Endothelial cell of umbilical vein (primary cell): ENCODE measurements at regions not wholly inside any gene's neighbourhood (a gene's known extent, or its start where the extent isn't known, plus 50 kb on each side); places are given as distances from the start of the nearest gene placed in this dataset.

Source experiments
- BruUV-seq: library from RNA; stranded (reverse); fragments of 400-500 nt; replicated peaks from 2 replicates; lab custom pipeline; 2021; lab: Mats Ljungman, UMichigan
- CTCF ChIA-PET: fragments of 300-600, 350-600 bp; sonication (Branson Sonifier 250); formaldehyde crosslinking; loops from one replicate; lab custom pipeline; 2021; ENCODE audit warnings: antibody characterized with exemption, inconsistent platforms; lab: Charles Lee
- POLR2A ChIA-PET: fragments of 300-600, 350-600 bp; sonication (Branson Sonifier 250); formaldehyde crosslinking; loops from one replicate; lab custom pipeline; 2021; ENCODE audit warnings: antibody characterized with exemption, inconsistent platforms; lab: Charles Lee
- DNase-seq: peaks from one replicate; pipeline ENCODE4 v3.0.0-alpha.2; 2011; ENCODE audit warnings: low read depth, low spot score
- FAIRE-seq: peaks from 2 replicates; lab custom pipeline; 2011; peaks lifted over from hg19 to GRCh38; lab: Jason Lieb, UNC
- H2AFZ ChIP-seq: 2 replicates; pipeline ENCODE4 v1.6.0; 2012; ENCODE audit warnings: low read depth, low read length, control low read depth, inconsistent platforms
- H3K27ac ChIP-seq: 2 replicates; pipeline ENCODE4 v1.5.1; 2011; ENCODE audit warnings: low read depth, mild to moderate bottlenecking, control low read depth, low read length, moderate library complexity; ENCODE audit not compliant: insufficient read depth
- H3K27me3 ChIP-seq, 2 experiments: 2 replicates each; pipeline versions ENCODE4 v1.6.0 to v1.6.1; 2011; ENCODE audit warnings: low read length in 2 of 2, mixed read lengths in 1 of 2; ENCODE audit not compliant: control insufficient read depth in 2 of 2, insufficient read depth in 2 of 2
- H3K36me3 ChIP-seq, 2 experiments: 2 replicates in 1 of 2; 3 replicates in 1 of 2; pipeline ENCODE4 v1.5.1; 2011; ENCODE audit warnings: low read length in 2 of 2, mild to moderate bottlenecking in 1 of 2, moderate library complexity in 1 of 2; ENCODE audit not compliant: control insufficient read depth in 2 of 2, insufficient read depth in 2 of 2; ENCODE audit errors: extremely low read depth in 1 of 2
- H3K4me1 ChIP-seq: 3 replicates; pipeline ENCODE4 v1.5.1; 2011; ENCODE audit warnings: mild to moderate bottlenecking, low read length; ENCODE audit not compliant: control insufficient read depth, insufficient read depth; ENCODE audit errors: extremely low read depth
- H3K4me2 ChIP-seq: 2 replicates; pipeline ENCODE4 v1.6.1; 2011; ENCODE audit warnings: low read length, control low read depth, mixed read lengths; ENCODE audit not compliant: insufficient read depth
- H3K4me3 ChIP-seq, 3 experiments: fragments of 200-600 bp in 1 of 3; sonication (generic), shearing (Covaris generic) in 1 of 3; replicated peaks in 1 of 3; 2 replicates each; pipeline ENCODE4 v1.5.1; 2011 to 2016; ENCODE audit warnings: control low read depth in 3 of 3, low read length in 3 of 3, mild to moderate bottlenecking in 2 of 3, inconsistent platforms in 1 of 3, low read depth in 1 of 3, moderate library complexity in 1 of 3; ENCODE audit not compliant: insufficient read depth in 1 of 3
- H3K79me2 ChIP-seq: 2 replicates; pipeline ENCODE4 v1.6.0; 2012; ENCODE audit warnings: low read length, inconsistent platforms; ENCODE audit not compliant: control insufficient read depth, insufficient read depth
- H3K9ac ChIP-seq: replicated peaks from 2 replicates; pipeline ENCODE3; 2011; ENCODE audit warnings: low read length, control low read depth; ENCODE audit not compliant: insufficient read depth; ENCODE audit errors: extremely low read depth
- H3K9me1 ChIP-seq: replicated peaks from 3 replicates; pipeline ENCODE4 v1.6.0; 2011; ENCODE audit warnings: mild to moderate bottlenecking, low read length; ENCODE audit not compliant: control insufficient read depth, insufficient read depth; ENCODE audit errors: extremely low read depth
- H3K9me3 ChIP-seq: replicated peaks from 2 replicates; pipeline ENCODE4 v1.5.1; 2012; ENCODE audit warnings: low read length, inconsistent platforms; ENCODE audit not compliant: control insufficient read depth, insufficient read depth
- H4K20me1 ChIP-seq: replicated peaks from 2 replicates; pipeline ENCODE3; 2011; ENCODE audit warnings: mild to moderate bottlenecking, low read length; ENCODE audit not compliant: control insufficient read depth, insufficient read depth; ENCODE audit errors: extremely low read depth
- EZH2 ChIP-seq: IDR thresholded peaks from 2 replicates; pipeline ENCODE4 v1.6.1; 2012; ENCODE audit warnings: borderline replicate concordance, low read depth, mild to moderate bottlenecking, moderate library complexity, low read length, inconsistent platforms; ENCODE audit not compliant: severe bottlenecking
- FOS ChIP-seq: IDR thresholded peaks from 2 replicates; pipeline ENCODE4 v1.6.1; 2011; ENCODE audit warnings: mild to moderate bottlenecking, low read length, moderate library complexity, borderline replicate concordance; ENCODE audit not compliant: insufficient read depth
- GATA2 ChIP-seq: IDR thresholded peaks from 2 replicates; pipeline ENCODE4 v1.7.0; 2011; ENCODE audit warnings: low read depth, mild to moderate bottlenecking, moderate library complexity, mixed read lengths, low read length; ENCODE audit not compliant: insufficient read length, insufficient read depth
- JUN ChIP-seq: IDR thresholded peaks from 2 replicates; pipeline ENCODE4 v1.6.1; 2011; ENCODE audit warnings: borderline replicate concordance, low read depth; ENCODE audit not compliant: insufficient read length, insufficient read depth
- MAX ChIP-seq: IDR thresholded peaks from 2 replicates; pipeline ENCODE4 v1.6.1; 2011; ENCODE audit not compliant: insufficient read depth, insufficient read length
- MYC ChIP-seq: IDR thresholded peaks from one replicate; pipeline ENCODE4 v1.6.1; 2011; ENCODE audit warnings: mild to moderate bottlenecking, low read depth, low read length
- dilution Hi-C: fragments of 300-500 bp; cut with MboI; formaldehyde crosslinking; loops from one replicate; pipeline ENCODE4 v1.15.0; 2019; ENCODE audit warnings: low sequenced_read_pairs; ENCODE audit not compliant: extremely low pct_ligation_motif_present
- intact Hi-C: fragments of 100-400 bp; cut with micrococcal nuclease; formaldehyde crosslinking; loops from one replicate; pipeline ENCODE4 v1.10.0; 2022
- TF ChIP-seq, protein P1 (sequence below), 2 donors: IDR thresholded peaks; 1 replicate in 1 of 2; 2 replicates in 1 of 2; pipeline ENCODE4 v1.5.1; 2011; ENCODE audit warnings: low read length in 2 of 2, mild to moderate bottlenecking in 2 of 2, moderate library complexity in 2 of 2, control low read depth in 1 of 2, inconsistent platforms in 1 of 2, low read depth in 1 of 2; ENCODE audit not compliant: insufficient read depth in 1 of 2; ENCODE audit errors: extremely low read depth in 1 of 2

DNA sequence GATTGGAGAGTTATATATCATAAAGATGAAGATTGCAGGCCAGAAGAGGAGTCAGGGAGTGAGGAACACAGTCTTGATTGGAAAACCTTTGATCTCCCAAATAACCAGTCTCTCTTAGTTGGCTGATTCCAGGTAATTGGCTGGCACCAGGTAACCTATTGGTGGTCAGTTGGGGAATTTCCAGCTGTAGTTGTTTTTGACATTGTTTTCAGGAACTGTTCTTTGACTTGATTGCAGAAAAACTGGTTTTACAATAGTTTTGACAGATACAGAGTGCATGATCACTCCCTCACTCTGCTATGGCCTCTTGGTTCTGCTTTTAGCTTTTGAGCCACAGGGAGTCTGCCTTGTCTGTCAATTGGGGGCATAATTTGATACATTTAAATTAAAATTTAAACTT, 71.6 kb downstream of the ZNF641 start:
- H3K4me2 ChIP-seq = no peak overlapping the region
- H3K9me3 ChIP-seq = no peaks in the 10 kb centered on the region
- intact Hi-C loops = no loop called here
- H3K27ac ChIP-seq = no peak overlapping the region
- FAIRE-seq (no peak), DNase-seq (no peak)
- peaks cover 4 to 8% of the 10 kb centered on the region in 2 experiments for H3K27me3 ChIP-seq
- no peak for TF ChIP-seq MYC
- no peak for TF ChIP-seq EZH2
- TF ChIP-seq, protein P1, sequence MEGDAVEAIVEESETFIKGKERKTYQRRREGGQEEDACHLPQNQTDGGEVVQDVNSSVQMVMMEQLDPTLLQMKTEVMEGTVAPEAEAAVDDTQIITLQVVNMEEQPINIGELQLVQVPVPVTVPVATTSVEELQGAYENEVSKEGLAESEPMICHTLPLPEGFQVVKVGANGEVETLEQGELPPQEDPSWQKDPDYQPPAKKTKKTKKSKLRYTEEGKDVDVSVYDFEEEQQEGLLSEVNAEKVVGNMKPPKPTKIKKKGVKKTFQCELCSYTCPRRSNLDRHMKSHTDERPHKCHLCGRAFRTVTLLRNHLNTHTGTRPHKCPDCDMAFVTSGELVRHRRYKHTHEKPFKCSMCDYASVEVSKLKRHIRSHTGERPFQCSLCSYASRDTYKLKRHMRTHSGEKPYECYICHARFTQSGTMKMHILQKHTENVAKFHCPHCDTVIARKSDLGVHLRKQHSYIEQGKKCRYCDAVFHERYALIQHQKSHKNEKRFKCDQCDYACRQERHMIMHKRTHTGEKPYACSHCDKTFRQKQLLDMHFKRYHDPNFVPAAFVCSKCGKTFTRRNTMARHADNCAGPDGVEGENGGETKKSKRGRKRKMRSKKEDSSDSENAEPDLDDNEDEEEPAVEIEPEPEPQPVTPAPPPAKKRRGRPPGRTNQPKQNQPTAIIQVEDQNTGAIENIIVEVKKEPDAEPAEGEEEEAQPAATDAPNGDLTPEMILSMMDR (IDR thresholded peaks at IDR 0.05; ENCODE audit: extremely low read depth in 1 of 2, insufficient read depth in 1 of 2, low read depth in 1 of 2, low read length in 2 of 2) = no peak
- TF ChIP-seq GATA2 = no peak
- no peak for TF ChIP-seq FOS
- TF ChIP-seq JUN = no peak
- no peak for TF ChIP-seq MAX
- dilution Hi-C loops = no loop called here
- no peaks in the 10 kb centered on the region for H3K36me3 ChIP-seq
- POLR2A ChIA-PET = no interaction called here
- H3K4me1 ChIP-seq = no peaks in the 10 kb centered on the region
- CTCF ChIA-PET = no interaction called here
- H2AFZ ChIP-seq = no peak overlapping the region
- no peaks in the 10 kb centered on the region for H4K20me1 ChIP-seq
- no peak overlapping the region for H3K4me3 ChIP-seq
- no peaks in the 10 kb centered on the region for H3K9me1 ChIP-seq
- BruUV-seq = no TSS peak
- H3K9ac ChIP-seq = no peak overlapping the region
- no peaks in the 10 kb centered on the region for H3K79me2 ChIP-seq
